SK-N-SH (cell line): ENCODE measurements at regions not wholly inside any gene's neighbourhood (a gene's known extent, or its start where the extent isn't known, plus 50 kb on each side); places are given as distances from the start of the nearest gene placed in this dataset.

Experiments
- CTCF ChIA-PET: fragments of 300-600, 350-600 bp; formaldehyde crosslinking; extraction: SDS; loops from one replicate; lab custom pipeline; 2021; lab: Yijun Ruan, JAX
- POLR2A ChIA-PET: fragments of 350-600 bp; sonication (Branson Sonifier 250); formaldehyde crosslinking; extraction: SDS; loops from one replicate; lab custom pipeline; 2020; ENCODE audit warnings: antibody characterized with exemption, inconsistent platforms; lab: Yijun Ruan, JAX
- DNase-seq: peaks from one replicate; pipeline ENCODE4 v3.0.0; 2012
- H2AFZ ChIP-seq: fragments of 200-600 bp; sonication (generic); 2 replicates; pipeline ENCODE4 v1.8.1; 2016; ENCODE audit warnings: antibody characterized with exemption, mild to moderate bottlenecking, low read depth
- H3F3A ChIP-seq: fragments of 200-600 bp; sonication (generic); replicated peaks from 2 replicates; pipeline ENCODE3; 2016; ENCODE audit warnings: antibody characterized with exemption, mild to moderate bottlenecking; ENCODE audit not compliant: insufficient read depth
- H3K27ac ChIP-seq, 2 experiments: fragments of 200-500 bp in 1 of 2; fragments of 200-600 bp in 1 of 2; sonication (Bioruptor generic) in 1 of 2; sonication (generic), shearing (Covaris generic) in 1 of 2; 2 replicates each; pipeline versions ENCODE4 v1.5.1 to v1.6.1; 2014 to 2016; ENCODE audit warnings: low read depth in 2 of 2, inconsistent platforms in 1 of 2, low read length in 1 of 2, mild to moderate bottlenecking in 1 of 2, mixed read lengths in 1 of 2
- H3K27me3 ChIP-seq: fragments of 200-600 bp; sonication (generic), shearing (Covaris generic); 2 replicates; pipeline ENCODE4 v1.6.1; 2016; ENCODE audit warnings: mixed run types; ENCODE audit not compliant: insufficient read depth
- H3K36me3 ChIP-seq, 2 experiments: fragments of 200-500 bp in 1 of 2; fragments of 200-600 bp in 1 of 2; sonication (Bioruptor generic) in 1 of 2; sonication (generic) in 1 of 2; replicated peaks in 1 of 2; 2 replicates each; pipeline versions ENCODE3 to v1.5.1; 2014 to 2016; ENCODE audit warnings: low read length in 1 of 2, mild to moderate bottlenecking in 1 of 2; ENCODE audit not compliant: insufficient read depth in 2 of 2, control insufficient read depth in 1 of 2
- H3K4me1 ChIP-seq, 2 experiments: fragments of 200-500 bp in 1 of 2; fragments of 200-600 bp in 1 of 2; sonication (Bioruptor generic) in 1 of 2; sonication (generic), shearing (Covaris generic) in 1 of 2; 2 replicates each; pipeline versions ENCODE4 v1.5.1 to v1.6.1; 2014 to 2016; ENCODE audit warnings: low read depth in 1 of 2, low read length in 1 of 2, mixed run types in 1 of 2; ENCODE audit not compliant: insufficient read depth in 2 of 2, control insufficient read depth in 1 of 2
- H3K4me2 ChIP-seq: fragments of 200-600 bp; sonication (generic), shearing (Covaris generic); 2 replicates; pipeline ENCODE4 v1.6.1; 2017; ENCODE audit warnings: mixed run types
- H3K4me3 ChIP-seq, 2 experiments: fragments of 200-500 bp in 1 of 2; fragments of 200-600 bp in 1 of 2; sonication (Bioruptor generic) in 1 of 2; sonication (generic), shearing (Covaris generic) in 1 of 2; 2 replicates each; pipeline versions ENCODE4 v1.5.1 to v1.8.1; 2014 to 2016; ENCODE audit warnings: low read depth in 2 of 2, inconsistent platforms in 1 of 2, low read length in 1 of 2, mild to moderate bottlenecking in 1 of 2, mixed read lengths in 1 of 2, moderate library complexity in 1 of 2
- H3K79me2 ChIP-seq: fragments of 200-600 bp; sonication (generic); 2 replicates; pipeline ENCODE4 v1.8.1; 2017; ENCODE audit warnings: mild to moderate bottlenecking; ENCODE audit not compliant: insufficient read depth
- H3K9ac ChIP-seq: fragments of 200-600 bp; sonication (generic); 2 replicates; pipeline ENCODE4 v1.6.1; 2017; ENCODE audit warnings: mixed run types
- H3K9me2 ChIP-seq: fragments of 200-600 bp; sonication (generic); 2 replicates; pipeline ENCODE4 v1.6.1; 2017; ENCODE audit warnings: mixed run types
- H3K9me3 ChIP-seq: fragments of 200-600 bp; sonication (generic); 2 replicates; pipeline ENCODE4 v1.6.1; 2017; ENCODE audit warnings: mixed run types, mild to moderate bottlenecking, moderate library complexity
- H4K20me1 ChIP-seq: fragments of 200-600 bp; sonication (generic); 2 replicates; pipeline ENCODE4 v1.6.1; 2017; ENCODE audit warnings: mild to moderate bottlenecking, mixed run types; ENCODE audit not compliant: insufficient read depth
- EP300 ChIP-seq, 2 experiments: IDR thresholded peaks; 2 replicates each; pipeline versions ENCODE4 v1.4.0 to v1.6.1; 2012; ENCODE audit warnings: borderline replicate concordance in 1 of 2, low read depth in 1 of 2, low read length in 1 of 2
- FOSL2 ChIP-seq: IDR thresholded peaks from 2 replicates; pipeline ENCODE4 v1.4.0; 2012; ENCODE audit warnings: low read depth, mild to moderate bottlenecking, moderate library complexity, borderline replicate concordance
- FOXJ3 ChIP-seq: sonication (generic); formaldehyde crosslinking; IDR thresholded peaks from 2 replicates; pipeline ENCODE4 v1.5.1; 2020; ENCODE audit warnings: mild to moderate bottlenecking, missing genetic modification reagents
- GABPA ChIP-seq: IDR thresholded peaks from 2 replicates; pipeline ENCODE4 v1.4.0; 2012; ENCODE audit warnings: low read depth, mild to moderate bottlenecking
- JUND ChIP-seq: IDR thresholded peaks from 2 replicates; pipeline ENCODE4 v1.4.0; 2012
- MEF2A ChIP-seq: IDR thresholded peaks from 2 replicates; pipeline ENCODE4 v1.4.0; 2012; ENCODE audit warnings: low read depth, borderline replicate concordance
- POLR2AphosphoS5 ChIP-seq: IDR thresholded peaks from 2 replicates; pipeline ENCODE4 v1.6.1; 2012; ENCODE audit warnings: low read depth, low read length
- RCOR1 ChIP-seq: fragments of 150-350 bp; IDR thresholded peaks from 2 replicates; pipeline ENCODE4 v1.6.1; 2017; ENCODE audit warnings: antibody characterized with exemption, low read length
- RFX5 ChIP-seq: IDR thresholded peaks from 2 replicates; pipeline ENCODE4 v1.6.1; 2012; ENCODE audit warnings: mild to moderate bottlenecking, improper control_type of control experiment, low read length
- SIN3A ChIP-seq: IDR thresholded peaks from 2 replicates; pipeline ENCODE4 v1.6.1; 2012; ENCODE audit warnings: low read depth, mild to moderate bottlenecking, low read length, moderate library complexity, borderline replicate concordance
- SMC3 ChIP-seq: IDR thresholded peaks from 2 replicates; pipeline ENCODE4 v1.6.1; 2012; ENCODE audit warnings: low read depth, low read length, improper control_type of control experiment
- TCF12 ChIP-seq: IDR thresholded peaks from 2 replicates; pipeline ENCODE4 v1.4.0; 2012
- TEAD4 ChIP-seq: IDR thresholded peaks from 2 replicates; pipeline ENCODE4 v1.4.0; 2012; ENCODE audit warnings: mild to moderate bottlenecking, borderline replicate concordance; ENCODE audit not compliant: insufficient read depth
- YY1 ChIP-seq: IDR thresholded peaks from 2 replicates; pipeline ENCODE4 v1.4.0; 2012; ENCODE audit warnings: low read depth, mild to moderate bottlenecking
- WGBS: methylation state at CpG from one replicate; pipeline ENCODE4 v1.1.6; 2017; ENCODE audit warnings: low lambda C conversion rate; 5-methylcytosine and 5-hydroxymethylcytosine counted together
- TF ChIP-seq, protein P1 (sequence below): fragments of 150-350 bp; IDR thresholded peaks from 2 replicates; pipeline ENCODE4 v1.6.1; 2017; ENCODE audit warnings: antibody characterized with exemption, low read length, low read depth, borderline replicate concordance

DNA sequence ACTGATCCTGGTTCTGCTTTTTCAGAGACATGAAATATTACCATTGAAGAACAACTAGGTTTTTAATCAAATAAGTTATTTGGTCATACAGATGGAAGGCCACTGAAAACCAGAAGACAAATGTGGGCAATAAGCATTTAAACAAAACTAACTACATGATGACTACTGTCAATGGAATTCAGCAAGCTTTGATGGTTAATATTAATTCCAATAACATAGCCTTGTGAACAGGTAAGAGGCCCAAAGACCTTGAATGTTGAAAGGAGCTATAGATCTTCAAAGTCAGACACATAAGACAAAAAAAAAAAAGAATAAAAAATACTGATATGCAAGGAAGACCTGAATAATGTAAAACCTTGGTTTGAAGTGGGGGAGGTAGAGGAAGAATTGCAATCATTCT lies 1955.6 kb upstream of the CELF4 start:
- no peak overlapping the region for H3K27ac ChIP-seq
- H3K9me2 ChIP-seq = no peaks in the 10 kb centered on the region
- ChIA-PET POLR2A (no interaction called here), CTCF (no interaction called here)
- no peaks in the 10 kb centered on the region for H3K27me3 ChIP-seq
- no peaks in the 10 kb centered on the region for H3K79me2 ChIP-seq
- H3K4me3 ChIP-seq = no peak overlapping the region
- H3F3A ChIP-seq = no peaks in the 10 kb centered on the region
- no peaks in the 10 kb centered on the region for H3K4me1 ChIP-seq
- H3K9me3 ChIP-seq = no peaks in the 10 kb centered on the region
- no peak overlapping the region for H3K9ac ChIP-seq
- no peak overlapping the region for H3K4me2 ChIP-seq
- H3K36me3 ChIP-seq = no peaks in the 10 kb centered on the region
- no peak for DNase-seq
- no peak overlapping the region for H2AFZ ChIP-seq
- no peak for TF ChIP-seq RCOR1
- TF ChIP-seq POLR2AphosphoS5 = no peak
- no peak for TF ChIP-seq TEAD4
- TF ChIP-seq, protein P1, sequence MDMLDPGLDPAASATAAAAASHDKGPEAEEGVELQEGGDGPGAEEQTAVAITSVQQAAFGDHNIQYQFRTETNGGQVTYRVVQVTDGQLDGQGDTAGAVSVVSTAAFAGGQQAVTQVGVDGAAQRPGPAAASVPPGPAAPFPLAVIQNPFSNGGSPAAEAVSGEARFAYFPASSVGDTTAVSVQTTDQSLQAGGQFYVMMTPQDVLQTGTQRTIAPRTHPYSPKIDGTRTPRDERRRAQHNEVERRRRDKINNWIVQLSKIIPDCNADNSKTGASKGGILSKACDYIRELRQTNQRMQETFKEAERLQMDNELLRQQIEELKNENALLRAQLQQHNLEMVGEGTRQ = no peak
- TF ChIP-seq FOSL2 = no peak
- TF ChIP-seq FOXJ3 (CRISPR knock-in tag) = no peak
- no peak for TF ChIP-seq YY1
- no peak for TF ChIP-seq EP300 (IDR thresholded peaks at IDR 0.05; ENCODE audit: borderline replicate concordance in 1 of 2, low read depth in 1 of 2, low read length in 1 of 2)
- TF ChIP-seq RFX5 = no peak
- no peak for TF ChIP-seq MEF2A
- TF ChIP-seq SIN3A = no peak
- TF ChIP-seq, all 33 proteins: peak for 0
- no peaks in the 10 kb centered on the region for H4K20me1 ChIP-seq

- Histone ChIP-seq H3K36me3 (no peaks in the 10 kb centered on the region), H3K4me1 (no peaks in the 10 kb centered on the region), H3K27me3 (no peaks in the 10 kb centered on the region), H2AFZ (no peak overlapping the region), H3K9me2 (no peaks in the 10 kb centered on the region), H3K4me3 (no peak overlapping the region), H4K20me1 (no peaks in the 10 kb centered on the region), H3K9me3 (no peaks in the 10 kb centered on the region), H3K27ac (no peak overlapping the region), H3K79me2 (no peaks in the 10 kb centered on the region)
- ChIA-PET POLR2A (no interaction called here), CTCF (no interaction called here)
- no peak for DNase-seq
- WGBS = 36% methylated on average over 2 of the region's 2 CpGs
- no peak for TF ChIP-seq EP300 (IDR thresholded peaks at IDR 0.05; ENCODE audit: borderline replicate concordance in 1 of 2, low read depth in 1 of 2, low read length in 1 of 2)
- TF ChIP-seq SMC3 = no peak
- TF ChIP-seq FOSL2 = no peak
- TF ChIP-seq, protein P1 = no peak
- no peak for TF ChIP-seq JUND
- no peak for TF ChIP-seq RFX5
- no peak for TF ChIP-seq TCF12
- no peak for TF ChIP-seq GABPA
- TF ChIP-seq, all 33 proteins: peak for 0
- Histone ChIP-seq H3K9ac (no peak overlapping the region), H3F3A (no peaks in the 10 kb centered on the region), H3K4me2 (no peak overlapping the region)
Measured at GRCh38 chr18:39519741-39520140, 1954.1 kb upstream of the CELF4 start.
